ENCODE measurements at regions not wholly inside any gene's neighbourhood (a gene's known extent, or its start where the extent isn't known, plus 50 kb on each side); places are given as distances from the start of the nearest gene placed in this dataset.

GRCh38 chr6:43937236-43938177, 167.5 kb downstream of the VEGFA start (continued):
- TF ChIP-seq FOXA3 (CRISPR knock-in tag; conservative IDR thresholded peaks at IDR 0.05 in 1 of 2, IDR thresholded peaks at IDR 0.05 in 1 of 2) (peak in 1 of 2 experiments; percentile 17; a peak in 1 of 4 replicates), CTBP1 (IDR thresholded peaks at IDR 0.05; ENCODE audit: borderline replicate concordance) (peak; percentile 97), TCFL5 (CRISPR knock-in tag; conservative IDR thresholded peaks at IDR 0.05) (peak; percentile 65; the same call in 1 of the 2 replicates), NFATC3 (IDR thresholded peaks at IDR 0.05) (no peak), ZNF316 (IDR thresholded peaks at IDR 0.05) (peak; percentile 72; the same call in 1 of the 2 replicates), NCOA1 (IDR thresholded peaks at IDR 0.05; ENCODE audit: low read depth) (no peak), NCOA4 (IDR thresholded peaks at IDR 0.05; ENCODE audit: partially characterized antibody) (no peak), ZZZ3 (IDR thresholded peaks at IDR 0.05) (no peak), ZFPM2 (CRISPR knock-in tag; IDR thresholded peaks at IDR 0.05) (no peak), SIRT6 (IDR thresholded peaks at IDR 0.05; ENCODE audit: low read depth, low read length) (no peak), PURB (CRISPR knock-in tag; IDR thresholded peaks at IDR 0.05; ENCODE audit: low read depth) (no peak), MBD2 (IDR thresholded peaks at IDR 0.05; ENCODE audit: borderline replicate concordance, low read depth) (no peak; the same call in 1 of the 2 replicates), RFX5 (IDR thresholded peaks at IDR 0.05; ENCODE audit: low read depth, low read length) (no peak), SLC30A9 (CRISPR knock-in tag; IDR thresholded peaks at IDR 0.05) (no peak), NEUROD1 (IDR thresholded peaks at IDR 0.05; ENCODE audit: borderline replicate concordance, low read depth, low read length, partially characterized antibody) (peak; percentile 50), FOXK1 (CRISPR knock-in tag; IDR thresholded peaks at IDR 0.05; ENCODE audit: borderline replicate concordance) (0 out of 2 replicates have a peak, but pooled peaks have one; percentile 40)
- TF ChIP-seq, protein P1, sequence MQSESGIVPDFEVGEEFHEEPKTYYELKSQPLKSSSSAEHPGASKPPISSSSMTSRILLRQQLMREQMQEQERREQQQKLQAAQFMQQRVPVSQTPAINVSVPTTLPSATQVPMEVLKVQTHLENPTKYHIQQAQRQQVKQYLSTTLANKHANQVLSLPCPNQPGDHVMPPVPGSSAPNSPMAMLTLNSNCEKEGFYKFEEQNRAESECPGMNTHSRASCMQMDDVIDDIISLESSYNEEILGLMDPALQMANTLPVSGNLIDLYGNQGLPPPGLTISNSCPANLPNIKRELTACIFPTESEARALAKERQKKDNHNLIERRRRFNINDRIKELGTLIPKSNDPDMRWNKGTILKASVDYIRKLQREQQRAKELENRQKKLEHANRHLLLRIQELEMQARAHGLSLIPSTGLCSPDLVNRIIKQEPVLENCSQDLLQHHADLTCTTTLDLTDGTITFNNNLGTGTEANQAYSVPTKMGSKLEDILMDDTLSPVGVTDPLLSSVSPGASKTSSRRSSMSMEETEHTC (IDR thresholded peaks at IDR 0.05), result peak; percentile 81; the same call in 1 of the 2 replicates
- TF ChIP-seq, protein P2, sequence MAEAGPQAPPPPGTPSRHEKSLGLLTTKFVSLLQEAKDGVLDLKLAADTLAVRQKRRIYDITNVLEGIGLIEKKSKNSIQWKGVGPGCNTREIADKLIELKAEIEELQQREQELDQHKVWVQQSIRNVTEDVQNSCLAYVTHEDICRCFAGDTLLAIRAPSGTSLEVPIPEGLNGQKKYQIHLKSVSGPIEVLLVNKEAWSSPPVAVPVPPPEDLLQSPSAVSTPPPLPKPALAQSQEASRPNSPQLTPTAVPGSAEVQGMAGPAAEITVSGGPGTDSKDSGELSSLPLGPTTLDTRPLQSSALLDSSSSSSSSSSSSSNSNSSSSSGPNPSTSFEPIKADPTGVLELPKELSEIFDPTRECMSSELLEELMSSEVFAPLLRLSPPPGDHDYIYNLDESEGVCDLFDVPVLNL (CRISPR knock-in tag; IDR thresholded peaks at IDR 0.05; ENCODE audit: low read depth), result no peak
- TF ChIP-seq, protein P3, sequence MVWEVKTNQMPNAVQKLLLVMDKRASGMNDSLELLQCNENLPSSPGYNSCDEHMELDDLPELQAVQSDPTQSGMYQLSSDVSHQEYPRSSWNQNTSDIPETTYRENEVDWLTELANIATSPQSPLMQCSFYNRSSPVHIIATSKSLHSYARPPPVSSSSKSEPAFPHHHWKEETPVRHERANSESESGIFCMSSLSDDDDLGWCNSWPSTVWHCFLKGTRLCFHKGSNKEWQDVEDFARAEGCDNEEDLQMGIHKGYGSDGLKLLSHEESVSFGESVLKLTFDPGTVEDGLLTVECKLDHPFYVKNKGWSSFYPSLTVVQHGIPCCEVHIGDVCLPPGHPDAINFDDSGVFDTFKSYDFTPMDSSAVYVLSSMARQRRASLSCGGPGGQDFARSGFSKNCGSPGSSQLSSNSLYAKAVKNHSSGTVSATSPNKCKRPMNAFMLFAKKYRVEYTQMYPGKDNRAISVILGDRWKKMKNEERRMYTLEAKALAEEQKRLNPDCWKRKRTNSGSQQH (CRISPR knock-in tag; IDR thresholded peaks at IDR 0.05), result no peak
- TF ChIP-seq, protein P4, sequence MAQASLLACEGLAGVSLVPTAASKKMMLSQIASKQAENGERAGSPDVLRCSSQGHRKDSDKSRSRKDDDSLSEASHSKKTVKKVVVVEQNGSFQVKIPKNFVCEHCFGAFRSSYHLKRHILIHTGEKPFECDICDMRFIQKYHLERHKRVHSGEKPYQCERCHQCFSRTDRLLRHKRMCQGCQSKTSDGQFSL (CRISPR knock-in tag; IDR thresholded peaks at IDR 0.05), result peak; percentile 48; the same call in 1 of the 2 replicates
- TF ChIP-seq, protein P4 (tag; IDR thresholded peaks at IDR 0.05), result peak in 1 of 2 experiments; percentile 58; a peak in 1 of 4 replicates
- TF ChIP-seq, protein P5, sequence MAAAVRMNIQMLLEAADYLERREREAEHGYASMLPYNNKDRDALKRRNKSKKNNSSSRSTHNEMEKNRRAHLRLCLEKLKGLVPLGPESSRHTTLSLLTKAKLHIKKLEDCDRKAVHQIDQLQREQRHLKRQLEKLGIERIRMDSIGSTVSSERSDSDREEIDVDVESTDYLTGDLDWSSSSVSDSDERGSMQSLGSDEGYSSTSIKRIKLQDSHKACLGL (CRISPR knock-in tag; IDR thresholded peaks at IDR 0.05; ENCODE audit: borderline replicate concordance, poor library complexity, severe bottlenecking), result no peak

Data from K562 (cell line).